ENCODE measurements at regions not wholly inside any gene's neighbourhood (a gene's known extent, or its start where the extent isn't known, plus 50 kb on each side); places are given as distances from the start of the nearest gene placed in this dataset.

- Histone ChIP-seq H3K36me3 (ENCODE audit: insufficient read depth, insufficient read length, low read length) (no peaks in the 10 kb centered on the region), H3K4me3 (ENCODE audit: insufficient read length, low read depth) (no peak overlapping the region), H3K4me1 (ENCODE audit: insufficient read depth, insufficient read length) (no peaks in the 10 kb centered on the region), H3K9me3 (ENCODE audit: insufficient read depth, low read length) (peaks cover 33% of the 10 kb centered on the region), H3K9ac (ENCODE audit: insufficient read length, low read depth) (no peak overlapping the region), H3K27me3 (ENCODE audit: insufficient read depth, insufficient read length) (no peaks in the 10 kb centered on the region)
- DNase-seq (ENCODE audit: low read depth, low spot score): no peak
- no peak for TF ChIP-seq ZNF274 (IDR thresholded peaks at IDR 0.05; ENCODE audit: low read depth, low read length)
- no peak for TF ChIP-seq SUZ12 (IDR thresholded peaks at IDR 0.05; ENCODE audit: extremely low read depth, insufficient read depth, insufficient read length)
- no peak for TF ChIP-seq YY1 (IDR thresholded peaks at IDR 0.05; ENCODE audit: insufficient read depth, insufficient read length)
Observed at GRCh38 chr5:58383448-58383847, 76.4 kb downstream of the PLK2 start.

GRCh38 chr5:58382131-58382534, 77.8 kb downstream of the PLK2 start:
- Histone ChIP-seq H3K9me3 (ENCODE audit: insufficient read depth, low read length) (peaks cover 34% of the 10 kb centered on the region), H3K36me3 (ENCODE audit: insufficient read depth, insufficient read length, low read length) (no peaks in the 10 kb centered on the region), H3K9ac (ENCODE audit: insufficient read length, low read depth) (no peak overlapping the region), H3K4me3 (ENCODE audit: insufficient read length, low read depth) (no peak overlapping the region), H3K4me1 (ENCODE audit: insufficient read depth, insufficient read length) (no peaks in the 10 kb centered on the region), H3K27me3 (ENCODE audit: insufficient read depth, insufficient read length) (no peaks in the 10 kb centered on the region)
- no peak for DNase-seq (ENCODE audit: low read depth, low spot score)
- TF ChIP-seq SUZ12 (IDR thresholded peaks at IDR 0.05; ENCODE audit: extremely low read depth, insufficient read depth, insufficient read length) (no peak), YY1 (IDR thresholded peaks at IDR 0.05; ENCODE audit: insufficient read depth, insufficient read length) (no peak), ZNF274 (IDR thresholded peaks at IDR 0.05; ENCODE audit: low read depth, low read length) (no peak)

GRCh38 chr5:58381566-58381965, 78.3 kb downstream of the PLK2 start:
- Histone ChIP-seq H3K4me3 (ENCODE audit: insufficient read length, low read depth) (no peak overlapping the region), H3K27me3 (ENCODE audit: insufficient read depth, insufficient read length) (no peaks in the 10 kb centered on the region), H3K9ac (ENCODE audit: insufficient read length, low read depth) (no peak overlapping the region), H3K4me1 (ENCODE audit: insufficient read depth, insufficient read length) (no peaks in the 10 kb centered on the region), H3K9me3 (ENCODE audit: insufficient read depth, low read length) (peaks cover 34% of the 10 kb centered on the region), H3K36me3 (ENCODE audit: insufficient read depth, insufficient read length, low read length) (no peaks in the 10 kb centered on the region)
- DNase-seq (ENCODE audit: low read depth, low spot score): no peak
- TF ChIP-seq SUZ12 (IDR thresholded peaks at IDR 0.05; ENCODE audit: extremely low read depth, insufficient read depth, insufficient read length) (no peak), YY1 (IDR thresholded peaks at IDR 0.05; ENCODE audit: insufficient read depth, insufficient read length) (no peak), ZNF274 (IDR thresholded peaks at IDR 0.05; ENCODE audit: low read depth, low read length) (no peak)

- TF ChIP-seq SUZ12 (IDR thresholded peaks at IDR 0.05; ENCODE audit: extremely low read depth, insufficient read depth, insufficient read length): no peak
- no peak for TF ChIP-seq ZNF274 (IDR thresholded peaks at IDR 0.05; ENCODE audit: low read depth, low read length)
- no peak for TF ChIP-seq YY1 (IDR thresholded peaks at IDR 0.05; ENCODE audit: insufficient read depth, insufficient read length)
- Histone ChIP-seq H3K9ac (ENCODE audit: insufficient read length, low read depth) (no peak overlapping the region), H3K4me3 (ENCODE audit: insufficient read length, low read depth) (no peak overlapping the region), H3K9me3 (ENCODE audit: insufficient read depth, low read length) (peaks cover 34% of the 10 kb centered on the region), H3K4me1 (ENCODE audit: insufficient read depth, insufficient read length) (no peaks in the 10 kb centered on the region), H3K36me3 (ENCODE audit: insufficient read depth, insufficient read length, low read length) (no peaks in the 10 kb centered on the region), H3K27me3 (ENCODE audit: insufficient read depth, insufficient read length) (no peaks in the 10 kb centered on the region)
- DNase-seq (ENCODE audit: low read depth, low spot score): no peak
Observed at GRCh38 chr5:58380655-58381054, 79.2 kb downstream of the PLK2 start.

- Histone ChIP-seq H3K9me3 (ENCODE audit: insufficient read depth, low read length) (peaks cover 34% of the 10 kb centered on the region), H3K36me3 (ENCODE audit: insufficient read depth, insufficient read length, low read length) (no peaks in the 10 kb centered on the region), H3K27me3 (ENCODE audit: insufficient read depth, insufficient read length) (no peaks in the 10 kb centered on the region), H3K9ac (ENCODE audit: insufficient read length, low read depth) (no peak overlapping the region), H3K4me1 (ENCODE audit: insufficient read depth, insufficient read length) (no peaks in the 10 kb centered on the region), H3K4me3 (ENCODE audit: insufficient read length, low read depth) (no peak overlapping the region)
- TF ChIP-seq SUZ12 (IDR thresholded peaks at IDR 0.05; ENCODE audit: extremely low read depth, insufficient read depth, insufficient read length): no peak
- TF ChIP-seq ZNF274 (IDR thresholded peaks at IDR 0.05; ENCODE audit: low read depth, low read length): no peak
- no peak for TF ChIP-seq YY1 (IDR thresholded peaks at IDR 0.05; ENCODE audit: insufficient read depth, insufficient read length)
- DNase-seq (ENCODE audit: low read depth, low spot score): no peak
Observed at GRCh38 chr5:58378613-58379390, 81.1 kb downstream of the PLK2 start.

GRCh38 chr5:58370606-58371005, 89.3 kb downstream of the PLK2 start:
- no peak for DNase-seq (ENCODE audit: low read depth, low spot score)
- H3K36me3 ChIP-seq (ENCODE audit: insufficient read depth, insufficient read length, low read length): no peaks in the 10 kb centered on the region
- TF ChIP-seq SUZ12 (IDR thresholded peaks at IDR 0.05; ENCODE audit: extremely low read depth, insufficient read depth, insufficient read length) (no peak), ZNF274 (IDR thresholded peaks at IDR 0.05; ENCODE audit: low read depth, low read length) (no peak), YY1 (IDR thresholded peaks at IDR 0.05; ENCODE audit: insufficient read depth, insufficient read length) (no peak)
- H3K9me3 ChIP-seq (ENCODE audit: insufficient read depth, low read length): no peaks in the 10 kb centered on the region
- H3K4me3 ChIP-seq (ENCODE audit: insufficient read length, low read depth): no peak overlapping the region
- no peaks in the 10 kb centered on the region for H3K4me1 ChIP-seq (ENCODE audit: insufficient read depth, insufficient read length)
- H3K27me3 ChIP-seq (ENCODE audit: insufficient read depth, insufficient read length): no peaks in the 10 kb centered on the region
- H3K9ac ChIP-seq (ENCODE audit: insufficient read length, low read depth): no peak overlapping the region

GRCh38 chr5:58369513-58370190, 90.2 kb downstream of the PLK2 start:
- Histone ChIP-seq H3K4me1 (ENCODE audit: insufficient read depth, insufficient read length) (no peaks in the 10 kb centered on the region), H3K9me3 (ENCODE audit: insufficient read depth, low read length) (no peaks in the 10 kb centered on the region), H3K36me3 (ENCODE audit: insufficient read depth, insufficient read length, low read length) (no peaks in the 10 kb centered on the region), H3K9ac (ENCODE audit: insufficient read length, low read depth) (no peak overlapping the region), H3K4me3 (ENCODE audit: insufficient read length, low read depth) (no peak overlapping the region), H3K27me3 (ENCODE audit: insufficient read depth, insufficient read length) (no peaks in the 10 kb centered on the region)
- no peak for DNase-seq (ENCODE audit: low read depth, low spot score)
- TF ChIP-seq YY1 (IDR thresholded peaks at IDR 0.05; ENCODE audit: insufficient read depth, insufficient read length): no peak
- TF ChIP-seq SUZ12 (IDR thresholded peaks at IDR 0.05; ENCODE audit: extremely low read depth, insufficient read depth, insufficient read length): no peak
- TF ChIP-seq ZNF274 (IDR thresholded peaks at IDR 0.05; ENCODE audit: low read depth, low read length): no peak
